GM12872 (cell line): ENCODE measurements at regions not wholly inside any gene's neighbourhood (a gene's known extent, or its start where the extent isn't known, plus 50 kb on each side); places are given as distances from the start of the nearest gene placed in this dataset.
A peak's percentile ranks its signal among the peaks of the same experiment; 100 is the strongest.

ENCODE experiments used
- CTCF ChIP-seq: IDR thresholded peaks from 3 replicates; pipeline ENCODE4 v1.5.1; 2011; ENCODE audit warnings: low read depth, mild to moderate bottlenecking, low read length, moderate library complexity; ENCODE audit not compliant: insufficient read depth

DNA sequence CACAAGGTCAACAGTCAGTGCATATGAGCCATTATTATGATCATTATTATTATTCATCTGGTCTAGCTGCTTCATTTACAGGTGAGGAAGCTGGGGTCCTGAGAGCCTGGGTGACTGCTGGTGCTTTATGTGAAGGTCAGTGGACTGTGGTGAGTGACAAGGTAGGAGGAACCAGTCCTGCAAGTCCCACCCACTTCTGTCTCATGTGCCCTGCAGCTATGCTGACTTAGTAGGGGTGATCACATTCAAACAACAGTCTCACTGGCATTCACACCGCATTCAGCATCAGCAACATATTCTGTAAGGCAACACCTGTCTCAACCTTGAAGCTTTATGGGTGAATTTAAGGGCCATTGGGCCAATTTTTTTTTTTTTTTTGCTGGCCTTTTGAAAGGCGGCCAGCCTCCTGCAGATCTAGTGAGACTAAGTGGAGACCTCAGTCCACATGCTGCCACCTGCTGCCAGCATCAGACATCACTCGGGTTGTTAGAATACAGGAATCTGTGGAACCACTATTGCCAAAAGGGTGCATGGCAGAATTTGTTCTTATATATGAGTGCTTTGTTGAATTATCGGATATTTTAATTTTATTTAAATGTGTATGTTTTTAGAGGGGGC lies 59.9 kb upstream of the CACNA1E start:
- peak; percentile 47 for TF ChIP-seq CTCF

- TF ChIP-seq CTCF = peak; percentile 92
Measured at GRCh38 chr1:181424786-181425403, 58.4 kb upstream of the CACNA1E start.

DNA sequence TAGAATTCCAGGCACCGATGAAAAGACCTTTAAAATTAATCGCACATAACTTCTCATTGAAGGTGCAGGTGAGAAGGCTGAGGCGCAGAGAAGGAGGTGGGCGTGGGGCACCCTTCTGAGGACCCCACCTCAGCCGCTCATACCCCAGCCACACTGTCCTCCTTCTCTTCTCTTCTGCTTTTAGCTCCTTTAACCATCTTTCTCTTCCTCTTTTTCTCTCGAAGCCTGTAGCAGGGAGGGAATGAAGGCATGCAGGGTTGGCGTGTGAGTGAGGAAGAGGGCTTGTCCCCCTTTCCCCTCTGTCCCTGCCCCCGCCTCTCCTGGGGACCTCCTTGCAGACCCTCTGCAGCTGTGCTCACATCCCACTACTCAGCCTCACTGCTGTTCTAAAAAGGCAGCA lies 57.8 kb upstream of the CACNA1E start:
- no peak for TF ChIP-seq CTCF

GRCh38 chr1:181429462-181429861 lies 53.9 kb upstream of the CACNA1E start:
- no peak for TF ChIP-seq CTCF

- no peak for TF ChIP-seq CTCF
Measured at GRCh38 chr1:181430015-181430885, 53.1 kb upstream of the CACNA1E start.
